Smooth muscle cell (in vitro differentiated cells): ENCODE measurements at regions not wholly inside any gene's neighbourhood (a gene's known extent, or its start where the extent isn't known, plus 50 kb on each side); places are given as distances from the start of the nearest gene placed in this dataset.
A peak's percentile ranks its signal among the peaks of the same experiment; 100 is the strongest.

Experiments
- DNase-seq: peaks from one replicate; lab custom pipeline; 2025; ENCODE audit not compliant: unreplicated experiment; lab: John Stamatoyannopoulos, UW
- H2AFZ ChIP-seq: fragments of 200-600 bp; sonication (generic); 2 replicates; pipeline ENCODE4 v1.6.0; 2016; ENCODE audit warnings: antibody characterized with exemption, low read depth, mild to moderate bottlenecking
- H3F3A ChIP-seq: fragments of 200-600 bp; sonication (generic); 2 replicates; pipeline ENCODE4 v1.6.0; 2017; ENCODE audit warnings: antibody characterized with exemption, low read depth
- H3K27ac ChIP-seq: fragments of 200-600 bp; sonication (generic); 2 replicates; pipeline ENCODE4 v1.5.1; 2016; ENCODE audit warnings: low read depth, mild to moderate bottlenecking
- H3K27me3 ChIP-seq: fragments of 200-600 bp; sonication (generic); 2 replicates; pipeline ENCODE4 v1.6.1; 2016; ENCODE audit warnings: low read depth, mild to moderate bottlenecking
- H3K36me3 ChIP-seq: fragments of 200-600 bp; sonication (generic); 2 replicates; pipeline ENCODE4 v1.5.1; 2016; ENCODE audit warnings: low read depth
- H3K4me1 ChIP-seq: fragments of 200-600 bp; sonication (generic); 2 replicates; pipeline ENCODE4 v1.5.1; 2016; ENCODE audit warnings: low read depth
- H3K4me2 ChIP-seq: fragments of 200-600 bp; sonication (generic); 2 replicates; pipeline ENCODE4 v1.6.0; 2016; ENCODE audit warnings: mild to moderate bottlenecking
- H3K4me3 ChIP-seq: fragments of 200-600 bp; sonication (generic); 2 replicates; pipeline ENCODE4 v1.5.1; 2016; ENCODE audit warnings: mild to moderate bottlenecking
- H3K79me2 ChIP-seq: fragments of 200-600 bp; sonication (generic); 2 replicates; pipeline ENCODE4 v1.6.0; 2016; ENCODE audit warnings: low read depth, mild to moderate bottlenecking
- H3K9ac ChIP-seq: fragments of 200-600 bp; sonication (generic); 2 replicates; pipeline ENCODE4 v1.6.0; 2016; ENCODE audit warnings: low read depth
- H3K9me3 ChIP-seq: fragments of 200-600 bp; sonication (generic); replicated peaks from 2 replicates; pipeline ENCODE4 v1.5.1; 2016; ENCODE audit warnings: low read depth
- H4K20me1 ChIP-seq: fragments of 200-600 bp; sonication (generic); 2 replicates; pipeline ENCODE4 v1.6.0; 2016; ENCODE audit warnings: low read depth
- CTCF ChIP-seq: fragments of 200-600 bp; sonication (generic); IDR thresholded peaks from 2 replicates; pipeline ENCODE4 v1.5.1; 2017; ENCODE audit warnings: borderline replicate concordance, mild to moderate bottlenecking, antibody characterized with exemption; ENCODE audit not compliant: insufficient read depth, poor library complexity, severe bottlenecking
- WGBS: methylation state at CpG from one replicate; pipeline ENCODE4 v1.1.7; 2016; ENCODE audit warnings: low lambda C conversion rate; 5-methylcytosine and 5-hydroxymethylcytosine counted together

DNA sequence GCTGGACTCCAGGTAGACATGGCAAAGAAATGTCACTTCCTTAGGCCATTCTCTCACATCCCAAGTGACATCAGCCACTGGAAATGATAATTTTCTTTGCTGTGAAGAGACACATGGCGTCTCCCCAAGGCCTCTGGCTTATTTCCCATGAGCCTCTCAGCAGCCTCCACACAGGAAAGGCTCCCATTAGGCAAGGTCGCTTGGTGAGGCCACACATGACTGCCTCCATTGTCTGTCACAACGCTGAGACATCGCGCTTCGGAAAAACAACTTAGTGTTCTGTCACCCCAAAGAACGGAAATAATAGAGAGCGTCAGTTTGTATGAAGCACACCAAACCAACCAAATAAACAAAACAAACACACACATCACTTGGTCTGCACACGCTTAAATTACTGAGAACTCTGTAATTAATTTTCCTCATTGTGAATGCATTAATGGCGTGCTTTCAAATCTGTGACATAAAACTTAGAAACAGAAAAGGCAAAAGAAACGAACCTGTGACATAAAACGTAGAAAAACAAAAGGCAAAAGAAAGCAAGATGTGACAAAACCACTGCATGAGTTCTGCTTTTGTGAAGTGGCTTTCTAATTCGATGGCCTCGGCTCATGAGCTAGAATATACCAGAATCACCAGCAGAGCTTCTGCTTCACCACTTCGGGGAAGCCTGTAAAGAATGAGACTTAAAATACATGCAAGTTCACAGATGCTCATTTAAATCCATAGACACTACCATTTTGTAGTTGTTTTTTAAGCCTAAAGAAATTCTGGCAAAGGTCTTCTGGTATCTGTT is 404.2 kb upstream of the SGCG start:
- H3K36me3 ChIP-seq = no peaks in the 10 kb centered on the region
- H3K4me2 ChIP-seq = no peak overlapping the region
- no peak for TF ChIP-seq CTCF
- H3K9ac ChIP-seq = no peak overlapping the region
- no peak overlapping the region for H2AFZ ChIP-seq
- no peaks in the 10 kb centered on the region for H3K4me1 ChIP-seq
- WGBS = 91% methylated on average over 15 of the region's 15 CpGs
- H3K27me3 ChIP-seq = no peaks in the 10 kb centered on the region
- no peaks in the 10 kb centered on the region for H3K9me3 ChIP-seq
- no peak for DNase-seq
- H4K20me1 ChIP-seq = no peaks in the 10 kb centered on the region
- no peaks in the 10 kb centered on the region for H3F3A ChIP-seq
- H3K79me2 ChIP-seq = no peaks in the 10 kb centered on the region
- H3K4me3 ChIP-seq = no peak overlapping the region
- no peak overlapping the region for H3K27ac ChIP-seq

DNA sequence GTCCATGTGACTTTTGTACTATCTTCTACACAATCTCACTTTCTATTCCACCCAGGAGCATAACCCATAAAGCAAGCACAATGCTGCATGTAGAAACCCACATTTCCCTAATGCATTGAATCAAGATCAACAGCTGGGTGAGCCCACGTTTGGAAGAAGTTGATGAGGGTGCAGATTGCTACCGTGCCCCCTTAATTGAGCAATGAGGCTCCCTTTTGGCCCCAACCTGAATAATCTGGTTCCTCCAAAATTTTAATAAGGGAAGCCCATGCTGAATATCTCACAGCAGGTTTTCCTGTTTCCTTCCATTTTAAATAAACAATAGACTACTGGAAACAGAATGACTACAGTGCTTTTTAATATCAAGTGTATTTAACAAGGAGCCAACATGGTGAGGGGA is 403.6 kb upstream of the SGCG start:
- no peak overlapping the region for H3K4me3 ChIP-seq
- 90% methylated on average over 2 of the region's 2 CpGs for WGBS
- H3K36me3 ChIP-seq = no peaks in the 10 kb centered on the region
- H3K27me3 ChIP-seq = no peaks in the 10 kb centered on the region
- H3K4me2 ChIP-seq = no peak overlapping the region
- no peak for DNase-seq
- no peak overlapping the region for H3K9ac ChIP-seq
- H3K79me2 ChIP-seq = no peaks in the 10 kb centered on the region
- no peaks in the 10 kb centered on the region for H3K9me3 ChIP-seq
- no peak overlapping the region for H2AFZ ChIP-seq
- no peak for TF ChIP-seq CTCF
- no peaks in the 10 kb centered on the region for H4K20me1 ChIP-seq
- no peak overlapping the region for H3K27ac ChIP-seq
- no peaks in the 10 kb centered on the region for H3K4me1 ChIP-seq
- no peaks in the 10 kb centered on the region for H3F3A ChIP-seq

GRCh38 chr13:22789027-22789593 is 391.7 kb upstream of the SGCG start:
- Histone ChIP-seq H3F3A (peaks cover 3% of the 10 kb centered on the region), H3K79me2 (no peaks in the 10 kb centered on the region), H3K4me2 (peak overlapping the region; percentile 16), H3K36me3 (no peaks in the 10 kb centered on the region), H4K20me1 (no peaks in the 10 kb centered on the region), H3K4me1 (peaks cover 4% of the 10 kb centered on the region), H3K9ac (no peak overlapping the region), H3K27me3 (no peaks in the 10 kb centered on the region), H3K27ac (peak overlapping the region; percentile 80), H2AFZ (peak overlapping the region; percentile 22), H3K9me3 (no peaks in the 10 kb centered on the region), H3K4me3 (peak overlapping the region; percentile 2)
- DNase-seq = no peak
- TF ChIP-seq CTCF = no peak
- 30% methylated on average over 9 of the region's 9 CpGs for WGBS
